C4-2B (cell line): ENCODE measurements at regions not wholly inside any gene's neighbourhood (a gene's known extent, or its start where the extent isn't known, plus 50 kb on each side); places are given as distances from the start of the nearest gene placed in this dataset.

Experiments
- H3K27ac ChIP-seq: fragments of 450-650 bp; 2 replicates; pipeline ENCODE4 v1.5.1; 2017
- ZFX ChIP-seq: fragments of 450-650 bp; IDR thresholded peaks from 2 replicates; pipeline ENCODE4 v1.6.1; 2017
- TF ChIP-seq, protein P1 (sequence below): fragments of 450-650 bp; conservative IDR thresholded peaks from 2 replicates; pipeline ENCODE4 v1.5.1; 2017; ENCODE audit warnings: mild to moderate bottlenecking

DNA sequence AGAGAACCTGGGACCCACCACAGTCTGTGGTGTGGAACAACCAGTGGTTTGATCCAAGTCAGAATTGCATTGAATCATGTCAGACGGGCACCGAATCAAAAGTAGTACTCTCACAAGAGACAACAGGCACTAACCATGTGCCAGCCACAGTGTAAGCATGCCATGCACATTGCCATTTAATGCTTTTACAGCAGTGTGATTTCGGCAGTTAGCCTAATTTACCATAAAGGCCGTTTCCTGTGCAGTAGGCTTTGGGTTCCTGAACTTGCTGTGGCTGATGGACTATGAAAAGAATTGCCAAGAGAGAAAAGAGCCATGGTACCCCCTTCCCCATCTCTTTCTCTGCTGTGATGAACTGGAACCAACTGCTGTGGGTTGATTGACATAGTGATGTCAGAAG, 540.6 kb downstream of the EBF1 start:
- TF ChIP-seq, protein P1, sequence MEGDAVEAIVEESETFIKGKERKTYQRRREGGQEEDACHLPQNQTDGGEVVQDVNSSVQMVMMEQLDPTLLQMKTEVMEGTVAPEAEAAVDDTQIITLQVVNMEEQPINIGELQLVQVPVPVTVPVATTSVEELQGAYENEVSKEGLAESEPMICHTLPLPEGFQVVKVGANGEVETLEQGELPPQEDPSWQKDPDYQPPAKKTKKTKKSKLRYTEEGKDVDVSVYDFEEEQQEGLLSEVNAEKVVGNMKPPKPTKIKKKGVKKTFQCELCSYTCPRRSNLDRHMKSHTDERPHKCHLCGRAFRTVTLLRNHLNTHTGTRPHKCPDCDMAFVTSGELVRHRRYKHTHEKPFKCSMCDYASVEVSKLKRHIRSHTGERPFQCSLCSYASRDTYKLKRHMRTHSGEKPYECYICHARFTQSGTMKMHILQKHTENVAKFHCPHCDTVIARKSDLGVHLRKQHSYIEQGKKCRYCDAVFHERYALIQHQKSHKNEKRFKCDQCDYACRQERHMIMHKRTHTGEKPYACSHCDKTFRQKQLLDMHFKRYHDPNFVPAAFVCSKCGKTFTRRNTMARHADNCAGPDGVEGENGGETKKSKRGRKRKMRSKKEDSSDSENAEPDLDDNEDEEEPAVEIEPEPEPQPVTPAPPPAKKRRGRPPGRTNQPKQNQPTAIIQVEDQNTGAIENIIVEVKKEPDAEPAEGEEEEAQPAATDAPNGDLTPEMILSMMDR: no peak
- no peak for TF ChIP-seq ZFX
- H3K27ac ChIP-seq: no peak overlapping the region

DNA sequence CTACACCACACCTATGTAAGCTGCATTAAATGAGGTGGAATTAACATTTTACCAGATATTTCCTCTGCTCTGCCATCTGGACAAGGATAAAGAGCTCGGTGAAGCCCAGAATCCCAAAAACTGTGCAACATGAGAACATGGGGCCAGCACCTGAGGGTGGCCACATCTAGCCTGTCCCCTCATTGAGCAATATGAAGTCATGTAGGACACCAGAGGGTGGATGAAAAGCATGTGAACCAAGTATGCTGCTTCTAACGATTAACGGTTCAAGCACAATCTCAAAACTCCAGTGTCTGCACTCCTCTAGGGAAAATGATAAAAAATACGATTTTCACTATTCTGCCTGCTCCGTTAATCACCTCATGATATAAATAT, 545.8 kb downstream of the EBF1 start:
- H3K27ac ChIP-seq: no peak overlapping the region
- TF ChIP-seq, protein P1: no peak
- TF ChIP-seq ZFX: no peak

DNA sequence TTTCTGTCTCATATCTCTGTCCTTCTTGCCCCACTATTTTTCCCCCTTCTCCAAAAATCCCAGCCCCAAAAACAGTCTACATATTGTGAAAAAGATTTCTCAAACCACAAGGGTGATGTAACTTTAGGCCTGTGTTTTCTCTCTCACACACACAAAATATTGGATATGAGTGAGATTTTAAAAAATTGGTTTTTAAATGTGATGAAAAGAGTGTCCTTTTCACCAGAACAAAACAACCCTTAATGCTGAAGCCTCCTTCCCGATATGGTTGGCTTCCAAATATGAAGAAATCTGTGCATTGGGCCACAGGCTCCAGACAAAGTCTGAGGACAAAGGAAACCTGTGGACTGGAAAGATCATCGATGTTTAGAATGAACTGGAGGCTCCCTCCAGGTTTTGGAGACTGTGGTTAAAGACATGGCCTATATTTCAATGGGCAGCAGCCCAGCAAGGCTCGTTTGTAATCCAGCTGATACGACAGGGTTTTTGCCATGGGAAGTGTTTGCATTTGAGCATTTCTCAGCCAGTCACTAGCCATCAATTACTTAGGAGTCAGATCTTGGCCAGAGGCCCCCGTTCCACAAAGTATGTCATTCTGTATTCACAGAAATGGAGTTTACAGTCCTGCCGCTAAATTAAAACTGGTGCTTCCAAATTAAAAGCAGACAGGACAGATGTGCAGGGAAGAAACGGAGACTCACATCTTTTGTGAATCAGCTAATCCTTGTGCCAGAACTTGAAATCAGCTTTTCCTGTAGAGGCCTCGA, 546.3 kb downstream of the EBF1 start:
- H3K27ac ChIP-seq: no peak overlapping the region
- TF ChIP-seq, protein P1: no peak
- TF ChIP-seq ZFX: no peak

DNA sequence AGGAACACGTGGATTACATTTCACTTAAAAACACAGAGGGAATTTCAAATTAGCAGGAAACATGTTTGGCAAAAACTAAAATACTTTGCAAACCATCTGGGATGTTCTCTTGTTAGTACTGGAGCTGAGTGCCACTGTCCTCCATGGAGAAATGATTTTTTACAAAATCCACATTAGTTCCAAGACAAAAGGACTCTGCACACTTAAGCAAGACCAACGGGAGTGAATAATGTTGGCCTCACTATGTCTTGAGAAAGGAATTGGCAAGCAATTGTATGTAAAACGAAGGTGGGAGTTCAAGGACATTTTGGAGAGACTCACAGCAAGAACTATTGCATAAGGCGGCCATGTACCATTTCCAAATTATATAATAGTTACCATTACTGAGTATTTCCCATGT, 547.5 kb downstream of the EBF1 start:
- H3K27ac ChIP-seq: no peak overlapping the region
- TF ChIP-seq ZFX: no peak
- TF ChIP-seq, protein P1: no peak

DNA sequence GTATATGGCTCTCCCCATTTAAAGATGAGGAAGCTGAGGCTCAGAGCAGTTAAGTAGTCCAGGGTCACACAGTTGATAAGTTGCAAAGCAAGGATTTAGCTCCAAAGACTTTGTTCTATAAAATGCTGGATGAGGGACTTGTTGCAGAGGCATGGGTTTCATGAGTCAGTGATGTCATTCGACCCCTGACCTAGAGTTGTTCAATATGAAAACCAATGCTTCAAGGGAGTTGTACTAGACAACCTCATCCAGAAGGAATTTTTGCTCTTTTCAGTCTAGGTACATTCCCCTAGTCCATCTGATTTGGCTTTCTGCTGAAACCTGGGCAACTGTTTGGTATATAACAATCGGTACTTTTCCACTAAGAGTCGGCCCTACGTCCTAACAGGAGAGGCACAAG, 550.4 kb downstream of the EBF1 start:
- TF ChIP-seq, protein P1: no peak
- TF ChIP-seq ZFX: no peak
- no peak overlapping the region for H3K27ac ChIP-seq

DNA sequence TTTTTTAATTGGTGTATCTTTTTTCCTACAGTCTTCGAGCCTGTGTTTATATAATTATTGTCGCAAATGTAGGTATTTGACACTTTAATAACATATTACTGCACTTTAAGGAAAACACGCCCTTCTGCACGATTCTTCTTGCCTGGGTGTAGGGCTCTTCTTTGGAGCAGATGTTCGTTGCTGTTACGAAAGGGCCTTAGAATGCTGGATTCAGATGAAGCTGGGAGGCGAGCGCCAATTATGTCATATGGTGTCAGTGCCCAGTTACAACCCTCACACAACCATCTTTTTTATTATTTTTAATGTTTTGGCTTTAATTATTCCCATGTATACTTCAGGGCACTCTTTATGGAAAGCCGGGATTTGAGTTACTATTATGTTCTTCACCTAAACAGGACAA, 553.0 kb downstream of the EBF1 start:
- no peak overlapping the region for H3K27ac ChIP-seq
- TF ChIP-seq ZFX: no peak
- TF ChIP-seq, protein P1: no peak

DNA sequence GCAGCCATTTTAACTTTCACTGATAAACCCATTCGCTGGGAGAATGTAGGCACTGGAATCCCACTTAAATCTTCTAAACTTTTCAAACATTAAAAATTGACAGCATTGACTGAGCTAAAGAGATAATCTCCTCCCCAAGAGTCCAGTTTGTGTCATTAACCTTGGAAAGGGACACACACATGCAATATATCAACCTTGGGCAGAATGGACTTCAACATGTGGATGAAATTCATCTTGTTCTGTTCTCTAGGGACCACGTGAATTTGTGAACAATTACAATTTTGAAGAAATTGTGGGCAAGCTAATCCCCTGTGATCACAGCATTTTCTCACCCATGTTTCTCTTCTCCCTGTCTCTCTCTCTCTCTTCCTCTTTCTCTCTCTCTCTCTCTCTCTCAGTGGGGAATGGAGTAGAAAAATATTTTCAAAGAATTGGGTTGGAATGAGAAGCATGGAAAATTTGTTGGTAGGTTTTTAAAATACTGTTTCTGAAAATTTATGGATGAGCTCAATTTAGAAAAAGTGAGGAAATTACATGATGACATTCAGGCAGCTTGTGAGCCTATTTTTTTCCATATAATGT, 553.7 kb downstream of the EBF1 start:
- no peak for TF ChIP-seq ZFX
- TF ChIP-seq, protein P1: no peak
- H3K27ac ChIP-seq: no peak overlapping the region
